Muscle of leg (tissue), 3 donors: ENCODE measurements at regions not wholly inside any gene's neighbourhood (a gene's known extent, or its start where the extent isn't known, plus 50 kb on each side); places are given as distances from the start of the nearest gene placed in this dataset.
A peak's percentile ranks its signal among the peaks of the same experiment; 100 is the strongest.

Source experiments
- DNase-seq: peaks from one replicate; pipeline ENCODE4 v3.0.0; 2013
- H3K27ac ChIP-seq: one replicate; pipeline ENCODE4 v1.5.1; 2013; ENCODE audit warnings: mild to moderate bottlenecking, low read length, control low read depth
- H3K27me3 ChIP-seq: one replicate; pipeline ENCODE4 v1.6.1; 2013; ENCODE audit warnings: low read length; ENCODE audit not compliant: control insufficient read depth, insufficient read depth
- H3K36me3 ChIP-seq: one replicate; pipeline ENCODE4 v1.6.1; 2013; ENCODE audit warnings: low read length; ENCODE audit not compliant: control insufficient read depth, insufficient read depth
- H3K4me1 ChIP-seq: one replicate; pipeline ENCODE4 v1.6.1; 2013; ENCODE audit warnings: low read length; ENCODE audit not compliant: control insufficient read depth, insufficient read depth
- H3K4me3 ChIP-seq: one replicate; pipeline ENCODE4 v1.5.1; 2013; ENCODE audit warnings: low read length, control low read depth
- H3K9me3 ChIP-seq: replicated peaks from 2 replicates; pipeline ENCODE4 v1.6.1; 2013; ENCODE audit warnings: low read depth, low read length; ENCODE audit not compliant: control insufficient read depth
- WGBS: methylation state at CpG from one replicate; pipeline ENCODE4 v1.1.5; 2013; ENCODE audit warnings: missing lambda C conversion rate; ENCODE audit not compliant: insufficient coverage; 5-methylcytosine and 5-hydroxymethylcytosine counted together

DNA sequence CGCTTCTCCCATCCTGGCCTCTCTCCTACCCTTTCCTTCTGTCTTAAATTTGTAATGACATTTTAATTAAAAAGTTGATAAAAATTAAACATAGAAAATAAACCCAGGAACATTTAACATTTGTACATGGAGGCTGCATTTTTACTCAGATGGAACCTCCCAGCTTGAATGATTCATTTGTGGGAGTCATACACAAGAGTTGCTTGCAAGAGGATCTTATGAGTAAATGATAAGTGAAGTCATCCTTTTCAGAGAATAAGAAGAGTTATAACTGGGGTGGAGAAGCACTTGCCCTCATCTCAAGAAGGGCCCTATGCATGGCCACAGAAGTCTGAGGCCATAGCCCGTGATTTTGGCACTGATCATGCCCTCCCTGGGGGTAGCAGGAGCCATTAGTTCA lies 482.9 kb upstream of the BOD1L1 start:
- DNase-seq = no peak
- Histone ChIP-seq H3K27ac (no peak overlapping the region), H3K27me3 (no peaks in the 10 kb centered on the region), H3K4me3 (no peak overlapping the region), H3K9me3 (peaks cover 9% of the 10 kb centered on the region), H3K36me3 (no peaks in the 10 kb centered on the region), H3K4me1 (no peaks in the 10 kb centered on the region)
- no CpG with 5 or more reads among the region's 2 CpGs for WGBS

DNA sequence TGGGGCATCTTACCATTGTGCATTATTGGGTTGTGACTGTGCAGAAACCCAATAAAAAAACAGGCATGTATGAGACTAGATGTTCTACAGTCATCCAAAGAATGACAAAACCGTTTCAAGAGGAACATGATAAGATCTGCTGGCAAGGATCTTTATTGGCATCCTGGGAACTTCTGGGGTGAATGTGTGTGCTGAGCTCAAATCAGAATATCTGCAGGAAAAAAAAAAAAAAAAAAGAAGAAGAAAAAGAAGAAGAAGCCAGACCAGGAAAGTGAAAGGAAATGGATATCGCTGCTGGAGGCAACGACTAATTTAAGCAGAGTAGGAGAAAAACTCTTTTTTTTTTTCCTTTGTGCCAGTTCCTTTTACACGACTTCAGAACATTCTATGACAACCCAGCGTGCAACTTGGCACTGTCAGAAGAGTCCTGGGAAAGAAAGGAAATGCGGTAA lies 484.2 kb upstream of the BOD1L1 start:
- Histone ChIP-seq H3K36me3 (no peaks in the 10 kb centered on the region), H3K4me1 (no peaks in the 10 kb centered on the region), H3K27me3 (no peaks in the 10 kb centered on the region), H3K4me3 (no peak overlapping the region), H3K9me3 (peaks cover 7% of the 10 kb centered on the region), H3K27ac (no peak overlapping the region)
- WGBS = 50% methylated on average over 1 of the region's 6 CpGs
- DNase-seq = peak; percentile 27

DNA sequence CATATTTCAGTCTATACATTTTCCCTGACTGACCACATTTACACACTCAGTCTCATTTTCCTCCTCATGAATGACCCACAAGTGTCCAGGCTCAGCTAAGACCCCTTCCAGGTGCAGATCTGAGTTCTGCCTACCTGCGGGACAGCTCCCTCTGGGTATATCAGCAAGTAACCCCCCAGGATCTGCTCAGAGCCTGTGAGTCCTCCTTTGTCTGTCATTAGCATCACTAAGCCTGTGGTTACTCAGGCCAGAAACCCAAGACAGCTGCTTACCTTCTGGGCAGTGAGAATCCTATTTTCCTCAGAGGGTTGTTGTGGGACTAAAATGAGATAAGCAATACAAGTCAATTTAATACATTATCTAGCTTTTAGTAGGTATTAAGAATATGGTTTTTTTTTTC lies 487.6 kb upstream of the BOD1L1 start:
- H3K27ac ChIP-seq = no peak overlapping the region
- H3K9me3 ChIP-seq = no peaks in the 10 kb centered on the region
- 71% methylated on average over 1 of the region's 1 CpG for WGBS
- H3K4me3 ChIP-seq = no peak overlapping the region
- H3K27me3 ChIP-seq = no peaks in the 10 kb centered on the region
- H3K36me3 ChIP-seq = no peaks in the 10 kb centered on the region
- H3K4me1 ChIP-seq = no peaks in the 10 kb centered on the region
- DNase-seq = no peak

DNA sequence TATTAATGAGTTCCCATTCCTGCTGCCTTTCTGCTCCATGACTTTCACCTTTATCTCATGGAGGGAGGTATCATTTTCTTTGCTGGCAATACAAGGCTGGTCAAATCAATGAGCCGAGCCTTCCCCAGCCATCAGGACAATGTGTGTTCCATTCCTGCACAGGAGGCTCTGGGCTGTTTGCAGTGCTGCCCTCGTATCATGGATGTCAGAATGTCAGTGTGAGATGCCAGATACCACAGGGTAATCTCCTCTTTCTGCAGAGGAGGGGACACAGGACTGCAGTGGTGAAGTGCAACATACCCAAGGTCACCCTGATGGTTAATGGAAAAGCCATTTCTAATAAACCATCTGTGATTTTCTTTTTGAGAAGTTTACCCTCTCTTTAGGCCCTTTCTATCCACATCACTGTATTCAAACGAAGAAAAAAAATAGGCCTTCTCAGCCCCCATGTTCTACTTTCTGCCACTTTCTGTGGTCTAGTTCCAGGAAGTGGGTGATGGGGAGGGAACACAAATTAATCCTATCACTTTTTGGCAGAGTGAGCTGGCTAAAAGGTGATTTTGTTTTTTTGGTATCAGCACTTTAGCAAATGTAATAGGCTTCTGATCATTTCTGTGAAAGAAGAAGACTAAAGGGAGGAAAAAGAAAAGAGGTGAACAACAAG lies 490.2 kb upstream of the BOD1L1 start:
- Histone ChIP-seq H3K9me3 (no peaks in the 10 kb centered on the region), H3K36me3 (no peaks in the 10 kb centered on the region), H3K4me1 (no peaks in the 10 kb centered on the region), H3K27me3 (no peaks in the 10 kb centered on the region), H3K4me3 (no peak overlapping the region), H3K27ac (no peak overlapping the region)
- no peak for DNase-seq
- 70% methylated on average over 2 of the region's 3 CpGs for WGBS

DNA sequence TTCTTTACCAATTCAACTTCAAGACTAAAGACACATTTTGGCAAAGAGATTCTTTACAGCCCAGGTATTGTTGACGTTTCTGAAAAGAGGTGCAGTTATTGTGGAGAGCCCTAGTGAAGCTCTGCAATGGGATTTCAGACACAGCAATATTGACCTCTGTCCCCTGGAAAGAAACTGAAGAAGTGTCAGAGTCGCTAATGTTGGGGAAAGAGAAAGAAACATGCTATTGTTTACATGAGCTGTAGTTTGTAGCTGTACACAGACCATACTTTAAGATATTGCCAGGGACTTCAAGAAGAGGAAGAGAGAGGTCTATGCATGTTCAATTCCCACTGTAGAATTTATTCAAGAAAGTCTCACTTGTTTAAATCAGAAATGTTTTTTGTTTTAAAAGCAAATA lies 497.3 kb upstream of the BOD1L1 start:
- Histone ChIP-seq H3K36me3 (no peaks in the 10 kb centered on the region), H3K27me3 (no peaks in the 10 kb centered on the region), H3K9me3 (no peaks in the 10 kb centered on the region), H3K4me1 (no peaks in the 10 kb centered on the region), H3K27ac (no peak overlapping the region), H3K4me3 (no peak overlapping the region)
- 38% methylated on average over 1 of the region's 2 CpGs for WGBS
- no peak for DNase-seq

DNA sequence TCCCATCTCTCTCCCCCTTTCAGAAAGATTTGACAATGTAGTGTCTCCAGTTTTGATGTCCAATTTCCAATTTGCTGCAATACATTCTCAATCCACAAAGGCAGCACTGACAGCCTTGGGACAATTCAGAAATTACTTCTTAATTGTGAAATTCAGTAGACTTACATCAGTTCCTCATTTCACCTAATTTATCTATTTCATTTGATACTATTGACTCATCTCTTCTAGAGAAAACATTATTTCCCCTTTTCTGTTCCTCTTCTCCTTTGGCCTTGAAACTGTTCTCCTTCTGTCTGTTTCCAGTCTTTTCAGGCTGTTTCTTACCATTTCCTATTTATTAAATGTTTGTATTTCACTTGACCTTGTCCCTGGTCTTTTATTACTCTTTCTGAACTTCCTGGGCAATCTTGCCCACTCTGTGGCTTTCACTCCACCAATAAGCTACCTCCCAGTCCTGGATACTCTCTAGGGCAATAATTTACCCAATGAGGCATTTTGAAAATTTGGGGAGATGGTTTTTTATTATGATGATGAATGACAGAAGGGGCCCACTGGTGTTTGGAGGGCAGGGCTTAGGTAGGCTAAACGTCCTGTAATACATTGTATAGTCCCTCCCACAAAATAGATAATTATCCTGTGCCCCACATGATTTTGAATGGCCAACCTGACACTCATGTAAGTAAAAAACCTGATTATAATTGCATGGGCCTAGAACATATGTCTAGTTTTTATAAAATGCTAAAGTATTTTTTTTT lies 498.0 kb upstream of the BOD1L1 start:
- WGBS = no CpG with 5 or more reads among the region's 1 CpG
- Histone ChIP-seq H3K4me1 (no peaks in the 10 kb centered on the region), H3K27ac (no peak overlapping the region), H3K36me3 (no peaks in the 10 kb centered on the region), H3K9me3 (no peaks in the 10 kb centered on the region), H3K4me3 (no peak overlapping the region), H3K27me3 (no peaks in the 10 kb centered on the region)
- peak; percentile 48 for DNase-seq

DNA sequence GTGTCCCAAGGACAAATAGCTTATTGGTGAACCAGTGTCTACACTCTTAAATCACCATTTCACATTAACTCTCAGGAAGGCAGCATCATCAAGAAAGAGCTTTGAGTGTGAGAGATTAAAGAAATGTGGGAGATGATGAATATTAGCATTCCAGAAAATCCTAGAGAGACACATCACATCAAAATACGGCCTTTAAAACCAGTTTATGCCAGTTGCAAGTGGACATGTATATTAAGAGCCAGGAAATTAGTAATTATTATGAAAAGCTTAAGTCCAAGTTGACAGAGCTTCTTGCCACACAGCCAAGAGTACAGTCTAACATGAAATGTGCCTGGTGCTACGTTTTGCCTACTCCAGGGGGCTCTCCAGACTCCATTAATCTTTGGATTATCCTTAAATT lies 503.0 kb upstream of the BOD1L1 start:
- Histone ChIP-seq H3K36me3 (no peaks in the 10 kb centered on the region), H3K9me3 (no peaks in the 10 kb centered on the region), H3K27ac (no peak overlapping the region), H3K4me1 (no peaks in the 10 kb centered on the region), H3K4me3 (no peak overlapping the region), H3K27me3 (no peaks in the 10 kb centered on the region)
- WGBS = no CpG with 5 or more reads among the region's 2 CpGs
- DNase-seq = no peak

DNA sequence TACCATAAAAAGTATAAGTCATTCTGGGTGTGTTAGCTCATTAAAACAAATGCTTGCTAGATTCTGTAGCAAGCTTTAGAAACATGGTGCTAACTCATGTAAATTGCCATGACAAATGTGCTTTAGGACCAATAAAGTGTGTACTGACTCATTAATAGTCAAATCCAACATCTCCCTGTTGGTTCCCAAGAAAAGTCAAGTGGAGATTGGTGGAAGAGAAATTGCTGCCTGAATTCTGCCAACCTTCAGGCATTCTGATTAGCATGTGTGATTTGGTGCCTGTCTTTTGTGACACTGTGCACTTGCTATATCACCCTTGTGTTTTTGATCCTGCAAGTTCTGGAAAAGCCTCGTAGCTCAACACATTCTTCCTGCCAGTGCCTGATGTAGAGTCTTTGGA lies 503.8 kb upstream of the BOD1L1 start:
- no CpG with 5 or more reads among the region's 1 CpG for WGBS
- H3K36me3 ChIP-seq = no peaks in the 10 kb centered on the region

DNA sequence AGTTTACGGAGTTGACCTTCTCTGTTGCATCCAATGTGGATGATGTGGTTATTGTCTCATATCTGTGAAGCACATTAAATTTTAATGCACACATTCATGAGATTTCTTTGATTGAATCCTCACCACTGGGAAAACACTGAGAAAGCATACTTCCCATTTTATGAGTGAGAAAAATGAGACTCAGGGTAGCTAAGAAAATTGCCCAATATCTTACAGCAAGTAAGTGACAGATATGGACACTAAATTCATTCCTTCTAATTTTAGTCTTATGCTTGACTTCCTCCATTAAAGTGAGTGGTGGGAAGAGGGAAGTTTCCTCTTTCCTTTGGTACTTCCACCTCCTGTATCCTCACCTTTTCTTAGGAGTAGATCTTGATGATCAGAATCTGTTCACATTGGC lies 504.8 kb upstream of the BOD1L1 start:
- H3K4me3 ChIP-seq = no peak overlapping the region
- WGBS = no CpG with 5 or more reads among the region's 1 CpG

More for the DNA sequence above, 503.8 kb upstream of the BOD1L1 start:
- Histone ChIP-seq H3K27ac (no peak overlapping the region), H3K9me3 (no peaks in the 10 kb centered on the region), H3K4me3 (no peak overlapping the region), H3K27me3 (no peaks in the 10 kb centered on the region), H3K4me1 (no peaks in the 10 kb centered on the region)
- no peak for DNase-seq

DNA sequence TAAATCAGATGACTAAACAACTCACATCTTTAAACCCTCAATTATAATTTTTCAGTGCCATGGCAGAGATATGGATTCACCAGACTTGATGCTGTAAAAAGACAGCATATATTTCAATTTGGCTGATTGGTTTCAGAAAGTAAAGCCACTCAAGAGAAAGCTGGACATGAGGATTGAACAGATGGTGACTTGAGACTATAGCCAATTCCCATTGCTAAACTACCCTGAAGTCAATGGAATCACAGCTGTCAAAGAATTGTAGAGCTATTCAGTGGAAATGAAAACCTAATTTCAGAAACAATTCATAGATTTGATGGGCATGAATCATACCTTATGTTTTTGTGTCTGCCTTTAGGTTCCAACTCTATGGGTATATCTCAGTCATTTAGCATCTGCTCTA lies 510.6 kb upstream of the BOD1L1 start:
- no peaks in the 10 kb centered on the region for H3K36me3 ChIP-seq
- H3K27me3 ChIP-seq = no peaks in the 10 kb centered on the region
- no peaks in the 10 kb centered on the region for H3K9me3 ChIP-seq
- no peak overlapping the region for H3K27ac ChIP-seq
- no peak overlapping the region for H3K4me3 ChIP-seq
- DNase-seq = no peak
- no peaks in the 10 kb centered on the region for H3K4me1 ChIP-seq

More for the DNA sequence above, 504.8 kb upstream of the BOD1L1 start:
- Histone ChIP-seq H3K36me3 (no peaks in the 10 kb centered on the region), H3K27me3 (no peaks in the 10 kb centered on the region), H3K9me3 (no peaks in the 10 kb centered on the region), H3K27ac (no peak overlapping the region), H3K4me1 (no peaks in the 10 kb centered on the region)
- no peak for DNase-seq
